ENCODE measurements at regions not wholly inside any gene's neighbourhood (a gene's known extent, or its start where the extent isn't known, plus 50 kb on each side); places are given as distances from the start of the nearest gene placed in this dataset.

- no peak for TF ChIP-seq CTCF (IDR thresholded peaks at IDR 0.05; ENCODE audit: borderline replicate concordance, insufficient read depth, low read depth, low read length)
- no peak overlapping the region for H3K4me3 ChIP-seq (ENCODE audit: low read depth, low read length)
Measured at GRCh38 chr9:73237140-73237539, 85.5 kb downstream of the ANXA1 start.

- no peak overlapping the region for H3K4me3 ChIP-seq (ENCODE audit: low read depth, low read length)
- TF ChIP-seq CTCF (IDR thresholded peaks at IDR 0.05; ENCODE audit: borderline replicate concordance, insufficient read depth, low read depth, low read length), result no peak
Measured at GRCh38 chr9:73239570-73240265, 88.1 kb downstream of the ANXA1 start.

- no peak for TF ChIP-seq CTCF (IDR thresholded peaks at IDR 0.05; ENCODE audit: borderline replicate concordance, insufficient read depth, low read depth, low read length)
- no peak overlapping the region for H3K4me3 ChIP-seq (ENCODE audit: low read depth, low read length)
Measured at GRCh38 chr9:73243078-73243477, 91.4 kb downstream of the ANXA1 start.

- no peak overlapping the region for H3K4me3 ChIP-seq (ENCODE audit: low read depth, low read length)
- no peak for TF ChIP-seq CTCF (IDR thresholded peaks at IDR 0.05; ENCODE audit: borderline replicate concordance, insufficient read depth, low read depth, low read length)
Measured at GRCh38 chr9:73259086-73259696, 107.5 kb downstream of the ANXA1 start.

- H3K4me3 ChIP-seq (ENCODE audit: low read depth, low read length), result no peak overlapping the region
- no peak for TF ChIP-seq CTCF (IDR thresholded peaks at IDR 0.05; ENCODE audit: borderline replicate concordance, insufficient read depth, low read depth, low read length)
Measured at GRCh38 chr9:73260506-73260905, 108.8 kb downstream of the ANXA1 start.

GRCh38 chr9:73264631-73265030 lies 113.0 kb downstream of the ANXA1 start:
- TF ChIP-seq CTCF (IDR thresholded peaks at IDR 0.05; ENCODE audit: borderline replicate concordance, insufficient read depth, low read depth, low read length), result no peak
- no peak overlapping the region for H3K4me3 ChIP-seq (ENCODE audit: low read depth, low read length)

GRCh38 chr9:73265876-73266275 lies 114.2 kb downstream of the ANXA1 start:
- TF ChIP-seq CTCF (IDR thresholded peaks at IDR 0.05; ENCODE audit: borderline replicate concordance, insufficient read depth, low read depth, low read length), result no peak
- H3K4me3 ChIP-seq (ENCODE audit: low read depth, low read length), result no peak overlapping the region

All from GM12875 (cell line).